Type B pancreatic cell (in vitro differentiated cells): ENCODE measurements at regions not wholly inside any gene's neighbourhood (a gene's known extent, or its start where the extent isn't known, plus 50 kb on each side); places are given as distances from the start of the nearest gene placed in this dataset.

Experiments
- DNase-seq: peaks from one replicate; pipeline ENCODE4 v3.0.0; 2021; ENCODE audit warnings: mixed read lengths; ENCODE audit not compliant: unreplicated experiment; ENCODE audit errors: extremely low spot score
- H3K27ac Mint-ChIP-seq: 2 replicates; pipeline ENCODE4 v1.8.0; 2021; ENCODE audit warnings: mild to moderate bottlenecking, mixed read lengths
- H3K27me3 Mint-ChIP-seq: 2 replicates; pipeline ENCODE4 v1.8.0; 2021; ENCODE audit warnings: mixed read lengths
- H3K36me3 Mint-ChIP-seq: 2 replicates; pipeline ENCODE4 v1.8.0; 2021; ENCODE audit warnings: mixed read lengths
- H3K4me1 Mint-ChIP-seq: one replicate; pipeline ENCODE4 v1.8.0; 2021; ENCODE audit warnings: mixed read lengths; ENCODE audit not compliant: unreplicated experiment
- H3K4me3 Mint-ChIP-seq: 2 replicates; pipeline ENCODE4 v1.8.0; 2021; ENCODE audit warnings: mild to moderate bottlenecking, mixed read lengths
- H3K9me3 Mint-ChIP-seq: 2 replicates; pipeline ENCODE4 v1.8.0; 2021; ENCODE audit warnings: mixed read lengths
- CTCF ChIP-seq: fragments of 200-600 bp; sonication (generic); conservative IDR thresholded peaks from 2 replicates; pipeline ENCODE4 v1.5.0; 2021; ENCODE audit warnings: antibody characterized with exemption, mild to moderate bottlenecking

- H3K27me3 Mint-ChIP-seq, result no peaks in the 10 kb centered on the region
- H3K27ac Mint-ChIP-seq, result no peak overlapping the region
- H3K4me3 Mint-ChIP-seq, result no peak overlapping the region
- H3K9me3 Mint-ChIP-seq, result no peaks in the 10 kb centered on the region
- DNase-seq, result no peak
- H3K4me1 Mint-ChIP-seq, result no peaks in the 10 kb centered on the region
- TF ChIP-seq CTCF, result no peak
- no peaks in the 10 kb centered on the region for H3K36me3 Mint-ChIP-seq
These were observed 1109.6 kb upstream of the CADM2 start for GRCh38 chr3:83849106-83849730.

GRCh38 chr3:83863380-83863779 lies 1095.4 kb upstream of the CADM2 start:
- no peak for TF ChIP-seq CTCF
- Mint-ChIP-seq H3K9me3 (no peaks in the 10 kb centered on the region), H3K4me1 (peaks cover 4% of the 10 kb centered on the region), H3K27me3 (peaks cover 3% of the 10 kb centered on the region), H3K36me3 (no peaks in the 10 kb centered on the region), H3K4me3 (no peak overlapping the region), H3K27ac (no peak overlapping the region)
- no peak for DNase-seq

GRCh38 chr3:83868909-83869567 lies 1089.8 kb upstream of the CADM2 start:
- no peak for DNase-seq
- Mint-ChIP-seq H3K27me3 (no peaks in the 10 kb centered on the region), H3K27ac (no peak overlapping the region), H3K4me1 (peaks cover 4% of the 10 kb centered on the region), H3K9me3 (no peaks in the 10 kb centered on the region), H3K4me3 (no peak overlapping the region), H3K36me3 (no peaks in the 10 kb centered on the region)
- no peak for TF ChIP-seq CTCF

GRCh38 chr3:83873550-83873949 lies 1085.2 kb upstream of the CADM2 start:
- no peaks in the 10 kb centered on the region for H3K36me3 Mint-ChIP-seq
- H3K9me3 Mint-ChIP-seq, result no peaks in the 10 kb centered on the region
- no peak overlapping the region for H3K27ac Mint-ChIP-seq

GRCh38 chr3:83877910-83878309 lies 1080.9 kb upstream of the CADM2 start:
- no peaks in the 10 kb centered on the region for H3K9me3 Mint-ChIP-seq
- H3K36me3 Mint-ChIP-seq, result no peaks in the 10 kb centered on the region
- TF ChIP-seq CTCF, result no peak
- H3K27me3 Mint-ChIP-seq, result no peaks in the 10 kb centered on the region
- no peaks in the 10 kb centered on the region for H3K4me1 Mint-ChIP-seq
- DNase-seq, result no peak
- no peak overlapping the region for H3K27ac Mint-ChIP-seq
- no peak overlapping the region for H3K4me3 Mint-ChIP-seq

More at GRCh38 chr3:83873550-83873949, 1085.2 kb upstream of the CADM2 start:
- TF ChIP-seq CTCF, result no peak
- no peaks in the 10 kb centered on the region for H3K27me3 Mint-ChIP-seq
- DNase-seq, result no peak
- H3K4me3 Mint-ChIP-seq, result no peak overlapping the region
- no peaks in the 10 kb centered on the region for H3K4me1 Mint-ChIP-seq
